HEK293T (cell line): ENCODE measurements at regions not wholly inside any gene's neighbourhood (a gene's known extent, or its start where the extent isn't known, plus 50 kb on each side); places are given as distances from the start of the nearest gene placed in this dataset.
"Not testable (repeated sequence)": the region's sequence is repeated elsewhere in the genome, so short reads cannot be mapped to it uniquely, and the experiment has no call there.

ENCODE experiments used
- CTCF ChIA-PET: fragments of 350-600 bp; formaldehyde crosslinking; extraction: SDS; loops from one replicate; lab custom pipeline; 2021; ENCODE audit warnings: antibody characterized with exemption, inconsistent platforms; lab: Yijun Ruan, JAX
- POLR2A ChIA-PET: fragments of 350-600 bp; formaldehyde crosslinking; extraction: SDS; loops from one replicate; lab custom pipeline; 2020; ENCODE audit warnings: antibody characterized with exemption, inconsistent platforms; lab: Yijun Ruan, JAX
- DNase-seq: peaks from one replicate; pipeline ENCODE4 v3.0.0; 2012; ENCODE audit warnings: mixed read lengths; ENCODE audit errors: extremely low spot score
- ARNT ChIP-seq: fragments of 450-650 bp; IDR thresholded peaks from 2 replicates; pipeline ENCODE4 v1.6.1; 2017; ENCODE audit warnings: mild to moderate bottlenecking
- BHLHE40 ChIP-seq: fragments of 450-650 bp; IDR thresholded peaks from 2 replicates; pipeline ENCODE4 v1.6.1; 2016; ENCODE audit warnings: mild to moderate bottlenecking, moderate library complexity, borderline replicate concordance
- CTBP1 ChIP-seq: fragments of 450-650 bp; IDR thresholded peaks from 2 replicates; pipeline ENCODE4 v1.6.1; 2016; ENCODE audit warnings: borderline replicate concordance
- ELF4 ChIP-seq: fragments of 450-650 bp; IDR thresholded peaks from 2 replicates; pipeline ENCODE4 v1.6.1; 2017; ENCODE audit warnings: antibody characterized with exemption
- FOXA1 ChIP-seq: fragments of 450-650 bp; IDR thresholded peaks from 2 replicates; pipeline ENCODE4 v1.6.1; 2016; ENCODE audit warnings: mild to moderate bottlenecking
- FOXK2 ChIP-seq: fragments of 450-650 bp; IDR thresholded peaks from 2 replicates; pipeline ENCODE4 v1.6.1; 2016; ENCODE audit warnings: mild to moderate bottlenecking
- FOXM1 ChIP-seq: fragments of 450-650 bp; IDR thresholded peaks from 2 replicates; pipeline ENCODE4 v1.6.1; 2017; ENCODE audit warnings: mild to moderate bottlenecking, borderline replicate concordance
- HDGF ChIP-seq: fragments of 450-650 bp; IDR thresholded peaks from 2 replicates; pipeline ENCODE4 v1.6.1; 2017; ENCODE audit warnings: antibody characterized with exemption, borderline replicate concordance
- L3MBTL2 ChIP-seq: fragments of 450-650 bp; conservative IDR thresholded peaks from 2 replicates; pipeline ENCODE4 v1.6.1; 2016; ENCODE audit warnings: mild to moderate bottlenecking
- LEF1 ChIP-seq: fragments of 450-650 bp; IDR thresholded peaks from 2 replicates; pipeline ENCODE4 v1.6.1; 2017; ENCODE audit warnings: mild to moderate bottlenecking, borderline replicate concordance
- NFRKB ChIP-seq: fragments of 450-650 bp; IDR thresholded peaks from 2 replicates; pipeline ENCODE4 v1.6.1; 2016; ENCODE audit warnings: mild to moderate bottlenecking, moderate library complexity
- PKNOX1 ChIP-seq: fragments of 450-650 bp; IDR thresholded peaks from 2 replicates; pipeline ENCODE4 v1.6.1; 2016
- SP1 ChIP-seq: fragments of 450-650 bp; IDR thresholded peaks from 2 replicates; pipeline ENCODE4 v1.6.1; 2017
- SUZ12 ChIP-seq: fragments of 450-650 bp; IDR thresholded peaks from 2 replicates; pipeline ENCODE4 v1.6.1; 2016; ENCODE audit warnings: mild to moderate bottlenecking
- TARDBP ChIP-seq: fragments of 450-650 bp; IDR thresholded peaks from 2 replicates; pipeline ENCODE4 v1.6.1; 2016
- ZNF384 ChIP-seq: fragments of 450-650 bp; IDR thresholded peaks from 2 replicates; pipeline ENCODE4 v1.6.1; 2016

- POLR2A ChIA-PET, result no interaction called here
- TF ChIP-seq PKNOX1 (no peak), FOXA1 (no peak), SP1 (no peak), SUZ12 (no peak), ZNF384 (no peak), FOXM1 (no peak), ELF4 (no peak), LEF1 (no peak), BHLHE40 (no peak), FOXK2 (no peak), CTBP1 (no peak), TARDBP (no peak), L3MBTL2 (no peak), ARNT (no peak)
- no peak for DNase-seq
- CTCF ChIA-PET, result no interaction called here
Observed at GRCh38 chr13:89076622-89077021, 1405.5 kb downstream of the SLITRK5 start.

- POLR2A ChIA-PET, result interaction anchor here (0.6 kb wide), 1 partner anchor 27 kb away, joined by 3 read pairs; no protein-coding TSS in a partner anchor
- no peak for TF ChIP-seq LEF1
- no peak for TF ChIP-seq ELF4
- TF ChIP-seq L3MBTL2, result no peak
- no peak for TF ChIP-seq NFRKB
Observed at GRCh38 chr13:89082623-89083022, 1411.5 kb downstream of the SLITRK5 start.

GRCh38 chr13:89088107-89088506, 1416.9 kb downstream of the SLITRK5 start:
- CTCF ChIA-PET, result interaction anchor here (0.6 kb wide), 1 partner anchor 1672 kb away, joined by 3 read pairs; no protein-coding TSS in a partner anchor
- POLR2A ChIA-PET, DNase-seq: not testable (repeated sequence)

More at GRCh38 chr13:89082623-89083022, 1411.5 kb downstream of the SLITRK5 start:
- CTCF ChIA-PET, result no interaction called here
- no peak for DNase-seq

GRCh38 chr13:89097994-89098393, 1426.8 kb downstream of the SLITRK5 start:
- POLR2A ChIA-PET, result no interaction called here
- DNase-seq, result no peak
- TF ChIP-seq FOXA1, result no peak
- no peak for TF ChIP-seq FOXK2
- no peak for TF ChIP-seq PKNOX1
- no peak for TF ChIP-seq ZNF384
- no peak for TF ChIP-seq L3MBTL2
- no peak for TF ChIP-seq ELF4
- TF ChIP-seq HDGF, result no peak
- no peak for TF ChIP-seq BHLHE40
- TF ChIP-seq SP1, result no peak
- no peak for TF ChIP-seq NFRKB
- no peak for TF ChIP-seq FOXM1
- TF ChIP-seq CTBP1, result no peak
- no peak for TF ChIP-seq ARNT
- CTCF ChIA-PET, result no interaction called here

- CTCF ChIA-PET, result no interaction called here
- TF ChIP-seq ZNF384, result no peak
- no peak for TF ChIP-seq SUZ12
- TF ChIP-seq NFRKB, result no peak
- TF ChIP-seq HDGF, result no peak
- TF ChIP-seq PKNOX1, result no peak
- no peak for TF ChIP-seq SP1
- TF ChIP-seq L3MBTL2, result no peak
- TF ChIP-seq CTBP1, result no peak
- POLR2A ChIA-PET, result no interaction called here
- no peak for DNase-seq
Observed at GRCh38 chr13:89113744-89114143, 1442.6 kb downstream of the SLITRK5 start.

- TF ChIP-seq FOXM1 (no peak), TARDBP (no peak), FOXA1 (no peak), NFRKB (no peak), L3MBTL2 (no peak), FOXK2 (no peak), ARNT (no peak), CTBP1 (no peak), ELF4 (no peak), SP1 (no peak), BHLHE40 (no peak), SUZ12 (no peak), ZNF384 (no peak), HDGF (no peak), LEF1 (no peak)
- DNase-seq, result peak; percentile 30
- ChIA-PET CTCF (no interaction called here), POLR2A (no interaction called here)
Observed at GRCh38 chr13:89115307-89115706, 1444.1 kb downstream of the SLITRK5 start.

GRCh38 chr13:89136678-89137077, 1465.5 kb downstream of the SLITRK5 start:
- no peak for TF ChIP-seq ELF4
- TF ChIP-seq BHLHE40, result no peak
- no peak for TF ChIP-seq HDGF
- no peak for TF ChIP-seq LEF1
- no peak for TF ChIP-seq SP1
- no peak for DNase-seq
- ChIA-PET CTCF (no interaction called here), POLR2A (no interaction called here)
